Mucosa of descending colon (tissue), 3 donors: ENCODE measurements at regions not wholly inside any gene's neighbourhood (a gene's known extent, or its start where the extent isn't known, plus 50 kb on each side); places are given as distances from the start of the nearest gene placed in this dataset.
A peak's percentile ranks its signal among the peaks of the same experiment; 100 is the strongest.

Experiments
- ATAC-seq: fragments of 200-7000 bp; cut with Tn5 transposase; one replicate; pipeline ENCODE4 v1.9.1; 2020; ENCODE audit warnings: mild to moderate bottlenecking, moderate library complexity
- DNase-seq, 3 donors: peaks; one replicate each; pipeline ENCODE4 v3.0.0-alpha.2; 2020
- H3K36me3 ChIP-seq: fragments of 200-600 bp; one replicate; pipeline ENCODE4 v1.8.0; 2021; ENCODE audit warnings: low read depth, mild to moderate bottlenecking
- H3K4me1 ChIP-seq: fragments of 200-600 bp; one replicate; pipeline ENCODE4 v1.8.0; 2021; ENCODE audit warnings: low read depth, mild to moderate bottlenecking
- H3K4me3 ChIP-seq: fragments of 200-600 bp; one replicate; pipeline ENCODE4 v1.8.0; 2021; ENCODE audit warnings: mild to moderate bottlenecking
- H3K9me3 ChIP-seq: fragments of 200-600 bp; one replicate; pipeline ENCODE4 v1.8.0; 2021; ENCODE audit warnings: mild to moderate bottlenecking
- CTCF ChIP-seq: fragments of 200-600 bp; IDR thresholded peaks from one replicate; pipeline ENCODE4 v1.8.0; 2022; ENCODE audit warnings: antibody characterized with exemption, mild to moderate bottlenecking
- intact Hi-C, 2 donors: fragments of 100-400 bp; cut with DNase I in 1 of 2; cut with micrococcal nuclease in 1 of 2; formaldehyde crosslinking; loops; one replicate each; pipeline versions ENCODE4 v1.11.0 to v1.11.1; 2022; cut with DNase I, micrococcal nuclease
- donor health status: DM: no; HTN: no; CAD: no; lungs with moderate emphysema.
- donor health status: DM: no; HTN: no; CAD: no.
- donor health status: DM: no; HTN: yes; CAD: no.

- intact Hi-C loops = no loop called here
- Histone ChIP-seq H3K4me3 (no peak overlapping the region), H3K36me3 (no peaks in the 10 kb centered on the region), H3K4me1 (no peaks in the 10 kb centered on the region), H3K9me3 (no peaks in the 10 kb centered on the region)
- DNase-seq (no peak), ATAC-seq (no peak)
- TF ChIP-seq CTCF = no peak
Observed at GRCh38 chr4:14787221-14787620, 215.1 kb upstream of the CPEB2 start.

GRCh38 chr4:14787894-14788293 lies 214.4 kb upstream of the CPEB2 start:
- no peak for TF ChIP-seq CTCF
- ATAC-seq (peak; percentile 69), DNase-seq (peak in 1 of 3 donors; percentile 17)
- Histone ChIP-seq H3K9me3 (no peaks in the 10 kb centered on the region), H3K4me3 (no peak overlapping the region), H3K4me1 (no peaks in the 10 kb centered on the region), H3K36me3 (no peaks in the 10 kb centered on the region)
- intact Hi-C loops = no loop called here

GRCh38 chr4:14790494-14790893 lies 211.8 kb upstream of the CPEB2 start:
- ATAC-seq (no peak), DNase-seq (no peak)
- H3K4me3 ChIP-seq = no peak overlapping the region
- TF ChIP-seq CTCF = no peak
- H3K4me1 ChIP-seq = no peaks in the 10 kb centered on the region
- H3K9me3 ChIP-seq = no peaks in the 10 kb centered on the region
- H3K36me3 ChIP-seq = no peaks in the 10 kb centered on the region
- intact Hi-C loops = no loop called here

- intact Hi-C loops = no loop called here
- Histone ChIP-seq H3K4me3 (no peak overlapping the region), H3K4me1 (no peaks in the 10 kb centered on the region), H3K36me3 (no peaks in the 10 kb centered on the region), H3K9me3 (no peaks in the 10 kb centered on the region)
- ATAC-seq (no peak), DNase-seq (no peak)
- no peak for TF ChIP-seq CTCF
Observed at GRCh38 chr4:14792702-14793227, 209.5 kb upstream of the CPEB2 start.

- intact Hi-C loops = no loop called here
- Histone ChIP-seq H3K4me3 (no peak overlapping the region), H3K9me3 (no peaks in the 10 kb centered on the region), H3K4me1 (no peaks in the 10 kb centered on the region), H3K36me3 (no peaks in the 10 kb centered on the region)
- no peak for DNase-seq
- TF ChIP-seq CTCF = no peak
- no peak for ATAC-seq
Observed at GRCh38 chr4:14800977-14801376, 201.3 kb upstream of the CPEB2 start.

GRCh38 chr4:14802596-14802995 lies 199.7 kb upstream of the CPEB2 start:
- DNase-seq (no peak), ATAC-seq (no peak)
- intact Hi-C loops = no loop called here
- TF ChIP-seq CTCF = no peak
- H3K4me3 ChIP-seq = no peak overlapping the region
- H3K9me3 ChIP-seq = no peaks in the 10 kb centered on the region
- no peaks in the 10 kb centered on the region for H3K4me1 ChIP-seq
- H3K36me3 ChIP-seq = no peaks in the 10 kb centered on the region
